CD14-positive monocyte (primary cell): ENCODE measurements at regions not wholly inside any gene's neighbourhood (a gene's known extent, or its start where the extent isn't known, plus 50 kb on each side); places are given as distances from the start of the nearest gene placed in this dataset.

Experiments used
- DNase-seq, 3 donors: peaks; one replicate each; pipeline ENCODE4 v3.0.0-alpha.2; 2011 to 2022
- H2AFZ ChIP-seq: 2 replicates; pipeline ENCODE4 v1.6.0; 2012; ENCODE audit warnings: mild to moderate bottlenecking, low read depth, low read length, inconsistent platforms; ENCODE audit not compliant: insufficient read depth, poor library complexity, severe bottlenecking
- H3K27ac ChIP-seq, 2 donors: 1 replicate in 1 of 2; 2 replicates in 1 of 2; pipeline ENCODE4 v1.5.1; 2012 to 2013; ENCODE audit warnings: low read length in 2 of 2, control low read depth in 1 of 2, inconsistent platforms in 1 of 2, low read depth in 1 of 2, mild to moderate bottlenecking in 1 of 2
- H3K27me3 ChIP-seq, 2 donors: one replicate each; pipeline versions ENCODE4 v1.6.0 to v1.6.1; 2011 to 2013; ENCODE audit warnings: low read length in 2 of 2; ENCODE audit not compliant: control insufficient read depth in 2 of 2, insufficient read depth in 2 of 2
- H3K36me3 ChIP-seq, 2 donors: replicated peaks in 1 of 2; 1 replicate in 1 of 2; 2 replicates in 1 of 2; pipeline versions ENCODE4 v1.5.1 to v1.6.1; 2012 to 2013; ENCODE audit warnings: low read length in 2 of 2, control low read depth in 1 of 2, inconsistent platforms in 1 of 2, mild to moderate bottlenecking in 1 of 2; ENCODE audit not compliant: insufficient read depth in 2 of 2, control insufficient read depth in 1 of 2
- H3K4me1 ChIP-seq, 2 donors: 1 replicate in 1 of 2; 2 replicates in 1 of 2; pipeline versions ENCODE4 v1.5.1 to v1.6.1; 2012 to 2013; ENCODE audit warnings: low read length in 2 of 2, control low read depth in 1 of 2, inconsistent platforms in 1 of 2, mild to moderate bottlenecking in 1 of 2, moderate library complexity in 1 of 2; ENCODE audit not compliant: insufficient read depth in 2 of 2, control insufficient read depth in 1 of 2
- H3K4me2 ChIP-seq: replicated peaks from 2 replicates; pipeline ENCODE3; 2012; ENCODE audit warnings: low read length, moderate library complexity, mild to moderate bottlenecking; ENCODE audit not compliant: poor library complexity, severe bottlenecking; ENCODE audit errors: extremely low read depth
- H3K4me3 ChIP-seq, 3 experiments: fragments of 200-600 bp in 1 of 3; sonication (generic) in 1 of 3; replicated peaks in 1 of 3; 1 replicate in 2 of 3; 2 replicates in 1 of 3; pipeline ENCODE4 v1.5.1; 2011 to 2013; ENCODE audit warnings: low read length in 3 of 3, mild to moderate bottlenecking in 3 of 3, control low read depth in 2 of 3, low read depth in 2 of 3, inconsistent platforms in 1 of 3, moderate library complexity in 1 of 3
- H3K79me2 ChIP-seq: 2 replicates; pipeline ENCODE4 v1.6.0; 2012; ENCODE audit warnings: mild to moderate bottlenecking, control low read depth, inconsistent platforms, low read length, moderate library complexity; ENCODE audit not compliant: insufficient read depth
- H3K9ac ChIP-seq: 2 replicates; pipeline ENCODE4 v1.6.0; 2017; ENCODE audit warnings: low read length, mild to moderate bottlenecking; ENCODE audit not compliant: insufficient read depth, poor library complexity, severe bottlenecking
- H3K9me3 ChIP-seq, 2 donors: replicated peaks in 1 of 2; 1 replicate in 1 of 2; 2 replicates in 1 of 2; pipeline versions ENCODE4 v1.5.1 to v1.6.1; 2012 to 2013; ENCODE audit warnings: low read length in 2 of 2, control low read depth in 1 of 2; ENCODE audit not compliant: control insufficient read depth in 1 of 2, insufficient read depth in 1 of 2
- H4K20me1 ChIP-seq: 2 replicates; pipeline ENCODE4 v1.6.0; 2012; ENCODE audit warnings: mild to moderate bottlenecking, low read length, control low read depth, moderate library complexity; ENCODE audit not compliant: insufficient read depth
- H3K27ac Mint-ChIP-seq, 7 donors: one replicate each; pipeline ENCODE4 v1.8.0; 2020; ENCODE audit warnings: mild to moderate bottlenecking in 7 of 7, mixed read lengths in 7 of 7, moderate library complexity in 6 of 7, inconsistent platforms in 2 of 7
- H3K27me3 Mint-ChIP-seq, 3 donors: one replicate each; pipeline ENCODE4 v1.8.0; 2021 to 2022; ENCODE audit warnings: low read depth in 3 of 3, mild to moderate bottlenecking in 3 of 3, mixed read lengths in 3 of 3, moderate library complexity in 3 of 3, inconsistent platforms in 1 of 3
- H3K36me3 Mint-ChIP-seq, 2 donors: one replicate each; pipeline ENCODE4 v1.8.0; 2020; ENCODE audit warnings: mixed read lengths in 2 of 2, inconsistent platforms in 1 of 2, mild to moderate bottlenecking in 1 of 2
- H3K4me1 Mint-ChIP-seq: one replicate; pipeline ENCODE4 v1.8.0; 2020; ENCODE audit warnings: mild to moderate bottlenecking, mixed read lengths
- H3K4me3 Mint-ChIP-seq, 2 donors: one replicate each; pipeline ENCODE4 v1.8.0; 2020; ENCODE audit warnings: mild to moderate bottlenecking in 2 of 2, mixed read lengths in 2 of 2, moderate library complexity in 1 of 2
- H3K9me3 Mint-ChIP-seq, 7 donors: one replicate each; pipeline ENCODE4 v1.8.0; 2020 to 2022; ENCODE audit warnings: mixed read lengths in 7 of 7, mild to moderate bottlenecking in 6 of 7, moderate library complexity in 6 of 7, inconsistent platforms in 2 of 7
- CTCF ChIP-seq: fragments of 200-600 bp; IDR thresholded peaks from one replicate; pipeline ENCODE4 v1.8.0; 2022; ENCODE audit warnings: antibody characterized with exemption, mild to moderate bottlenecking
- WGBS: methylation state at CpG from one replicate; pipeline ENCODE4 v1.1.5; 2013; ENCODE audit warnings: missing lambda C conversion rate; ENCODE audit not compliant: insufficient coverage; 5-methylcytosine and 5-hydroxymethylcytosine counted together
- intact Hi-C, 2 donors: fragments of 100-400 bp; cut with micrococcal nuclease; formaldehyde crosslinking; loops; one replicate each; pipeline versions ENCODE4 v1.15.0 to v1.15.1; 2023

- Histone ChIP-seq H3K36me3 (no peaks in the 10 kb centered on the region), H3K9ac (no peak overlapping the region), H3K9me3 (no peaks in the 10 kb centered on the region), H3K27ac (no peak overlapping the region), H3K79me2 (no peaks in the 10 kb centered on the region), H2AFZ (no peak overlapping the region), H3K27me3 (no peaks in the 10 kb centered on the region), H3K4me3 (no peak overlapping the region), H3K4me1 (peaks cover 21% of the 10 kb centered on the region in 2 donors), H4K20me1 (no peaks in the 10 kb centered on the region), H3K4me2 (no peak overlapping the region)
- WGBS = 99% methylated on average over 8 of the region's 9 CpGs
- H3K4me1 Mint-ChIP-seq = peaks cover 30% of the 10 kb centered on the region
- no peaks in the 10 kb centered on the region for H3K27me3 Mint-ChIP-seq
- H3K27ac Mint-ChIP-seq = no peak overlapping the region
- H3K36me3 Mint-ChIP-seq = no peaks in the 10 kb centered on the region
- no peaks in the 10 kb centered on the region for H3K9me3 Mint-ChIP-seq
- no peak overlapping the region for H3K4me3 Mint-ChIP-seq
- no peak for DNase-seq
- no peak for TF ChIP-seq CTCF
- intact Hi-C loops = no loop called here
Measured at GRCh38 chr2:12434630-12435098, 282.1 kb upstream of the TRIB2 start.

- no peak overlapping the region for H3K27ac Mint-ChIP-seq
- H3K4me3 Mint-ChIP-seq = no peak overlapping the region
- peaks cover 21% of the 10 kb centered on the region for H3K4me1 Mint-ChIP-seq
- DNase-seq = no peak
- Histone ChIP-seq H4K20me1 (no peaks in the 10 kb centered on the region), H3K4me3 (no peak overlapping the region), H3K27me3 (no peaks in the 10 kb centered on the region), H2AFZ (no peak overlapping the region), H3K36me3 (no peaks in the 10 kb centered on the region), H3K9me3 (no peaks in the 10 kb centered on the region), H3K4me2 (no peak overlapping the region), H3K4me1 (peaks cover 11 to 12% of the 10 kb centered on the region in 2 donors), H3K9ac (no peak overlapping the region), H3K79me2 (no peaks in the 10 kb centered on the region), H3K27ac (no peak overlapping the region)
- no peaks in the 10 kb centered on the region for H3K36me3 Mint-ChIP-seq
- no peaks in the 10 kb centered on the region for H3K27me3 Mint-ChIP-seq
- intact Hi-C loops = no loop called here
- H3K9me3 Mint-ChIP-seq = no peaks in the 10 kb centered on the region
- no peak for TF ChIP-seq CTCF
- WGBS = no CpG with 5 or more reads among the region's 9 CpGs
Measured at GRCh38 chr2:12435430-12436222, 281.1 kb upstream of the TRIB2 start.
